Caco-2 (cell line): ENCODE measurements at regions not wholly inside any gene's neighbourhood (a gene's known extent, or its start where the extent isn't known, plus 50 kb on each side); places are given as distances from the start of the nearest gene placed in this dataset.

Experiments used
- BruUV-seq: library from RNA; stranded (reverse); fragments of 400-500 nt; replicated peaks from 2 replicates; lab custom pipeline; 2021; lab: Mats Ljungman, UMichigan
- CTCF ChIA-PET: fragments of 300-600 bp; sonication (Branson Sonifier 250); formaldehyde crosslinking; loops from one replicate; lab custom pipeline; 2022; ENCODE audit warnings: antibody characterized with exemption; lab: Charles Lee
- POLR2A ChIA-PET: fragments of 300-600 bp; sonication (Branson Sonifier 250); formaldehyde crosslinking; loops from one replicate; lab custom pipeline; 2022; ENCODE audit warnings: antibody characterized with exemption; lab: Charles Lee
- DNase-seq, 2 experiments: peaks; one replicate each; pipeline versions ENCODE4 v3.0.0 to v3.0.0-alpha.2; 2020 to 2022
- H3K27me3 ChIP-seq: replicated peaks from 2 replicates; pipeline ENCODE4 v1.6.0; 2011; ENCODE audit warnings: low read length; ENCODE audit not compliant: control insufficient read depth, insufficient read depth
- H3K36me3 ChIP-seq: 2 replicates; pipeline ENCODE4 v1.5.1; 2011; ENCODE audit warnings: low read length; ENCODE audit not compliant: control insufficient read depth, insufficient read depth
- H3K4me1 ChIP-seq: fragments of 250-450 bp; sonication (Bioruptor Pico); 2 replicates; pipeline ENCODE4 v1.5.1; 2020; ENCODE audit warnings: mild to moderate bottlenecking
- H3K4me3 ChIP-seq: 2 replicates; pipeline ENCODE4 v1.5.1; 2011; ENCODE audit warnings: low read depth, mild to moderate bottlenecking, control low read depth, low read length
- H3K9me3 ChIP-seq: fragments of 250-450 bp; sonication (Bioruptor Pico); 2 replicates; pipeline ENCODE4 v1.5.1; 2020; ENCODE audit warnings: mild to moderate bottlenecking, moderate library complexity
- H3K27ac Mint-ChIP-seq: one replicate; pipeline ENCODE4 v1.8.0; 2022; ENCODE audit warnings: mixed read lengths; ENCODE audit not compliant: unreplicated experiment
- H3K27me3 Mint-ChIP-seq: one replicate; pipeline ENCODE4 v1.8.0; 2022; ENCODE audit warnings: mixed read lengths; ENCODE audit not compliant: insufficient read depth, unreplicated experiment
- H3K36me3 Mint-ChIP-seq: one replicate; pipeline ENCODE4 v1.8.0; 2022; ENCODE audit warnings: mild to moderate bottlenecking, mixed read lengths; ENCODE audit not compliant: insufficient read depth, unreplicated experiment
- H3K4me1 Mint-ChIP-seq: one replicate; pipeline ENCODE4 v1.8.0; 2022; ENCODE audit warnings: low read depth, mixed read lengths; ENCODE audit not compliant: unreplicated experiment
- H3K4me3 Mint-ChIP-seq: one replicate; pipeline ENCODE4 v1.8.0; 2022; ENCODE audit warnings: mild to moderate bottlenecking, moderate library complexity, mixed read lengths; ENCODE audit not compliant: unreplicated experiment
- H3K9me3 Mint-ChIP-seq: one replicate; pipeline ENCODE4 v1.8.0; 2022; ENCODE audit warnings: mixed read lengths; ENCODE audit not compliant: unreplicated experiment
- CTCF ChIP-seq, 2 experiments: fragments of 200-600 bp in 1 of 2; IDR thresholded peaks; 1 replicate in 1 of 2; 2 replicates in 1 of 2; pipeline versions ENCODE4 v1.5.1 to v1.8.0; 2011 to 2022; ENCODE audit warnings: antibody characterized with exemption in 1 of 2, control low read depth in 1 of 2, inconsistent platforms in 1 of 2, low read depth in 1 of 2, low read length in 1 of 2, mild to moderate bottlenecking in 1 of 2, moderate library complexity in 1 of 2; ENCODE audit not compliant: insufficient read depth in 1 of 2, severe bottlenecking in 1 of 2, unreplicated experiment in 1 of 2
- intact Hi-C: fragments of 100-400 bp; cut with micrococcal nuclease; formaldehyde crosslinking; loops from one replicate; pipeline ENCODE4 v1.10.0; 2022; ENCODE audit not compliant: unreplicated experiment

- POLR2A ChIA-PET = no interaction called here
- H3K9me3 Mint-ChIP-seq = no peaks in the 10 kb centered on the region
- H3K4me3 Mint-ChIP-seq = no peak overlapping the region
- H3K9me3 ChIP-seq = no peaks in the 10 kb centered on the region
- DNase-seq = no peak
- no peak for TF ChIP-seq CTCF (IDR thresholded peaks at IDR 0.05; ENCODE audit: insufficient read depth in 1 of 2, low read depth in 1 of 2, low read length in 1 of 2, severe bottlenecking in 1 of 2, unreplicated experiment in 1 of 2)
- no peaks in the 10 kb centered on the region for H3K36me3 Mint-ChIP-seq
- no peaks in the 10 kb centered on the region for H3K4me1 ChIP-seq
- intact Hi-C loops = no loop called here
- no peaks in the 10 kb centered on the region for H3K4me1 Mint-ChIP-seq
- H3K27ac Mint-ChIP-seq = no peak overlapping the region
- BruUV-seq = no TSS peak
- no peak overlapping the region for H3K4me3 ChIP-seq
- no peaks in the 10 kb centered on the region for H3K27me3 ChIP-seq
- peaks cover 7% of the 10 kb centered on the region for H3K27me3 Mint-ChIP-seq
- H3K36me3 ChIP-seq = no peaks in the 10 kb centered on the region
- CTCF ChIA-PET = no interaction called here
Observed at GRCh38 chr22:26744892-26745808, 87.8 kb downstream of the MIAT start.

- H3K36me3 ChIP-seq = no peaks in the 10 kb centered on the region
- H3K9me3 Mint-ChIP-seq = no peaks in the 10 kb centered on the region
- no peak for DNase-seq
- no peak overlapping the region for H3K27ac Mint-ChIP-seq
- POLR2A ChIA-PET = no interaction called here
- no TSS peak for BruUV-seq
- H3K27me3 ChIP-seq = no peaks in the 10 kb centered on the region
- H3K4me1 ChIP-seq = no peaks in the 10 kb centered on the region
- no peak for TF ChIP-seq CTCF (IDR thresholded peaks at IDR 0.05; ENCODE audit: insufficient read depth in 1 of 2, low read depth in 1 of 2, low read length in 1 of 2, severe bottlenecking in 1 of 2, unreplicated experiment in 1 of 2)
- H3K27me3 Mint-ChIP-seq = peaks cover 7% of the 10 kb centered on the region
- intact Hi-C loops = no loop called here
- H3K4me3 ChIP-seq = no peak overlapping the region
- H3K4me3 Mint-ChIP-seq = no peak overlapping the region
- CTCF ChIA-PET = no interaction called here
- no peaks in the 10 kb centered on the region for H3K4me1 Mint-ChIP-seq
- H3K9me3 ChIP-seq = no peaks in the 10 kb centered on the region
- H3K36me3 Mint-ChIP-seq = no peaks in the 10 kb centered on the region
Observed at GRCh38 chr22:26746311-26746710, 88.9 kb downstream of the MIAT start.

GRCh38 chr22:26748845-26749244 lies 91.5 kb downstream of the MIAT start:
- Histone ChIP-seq H3K4me3 (no peak overlapping the region), H3K9me3 (no peaks in the 10 kb centered on the region), H3K4me1 (no peaks in the 10 kb centered on the region), H3K27me3 (no peaks in the 10 kb centered on the region), H3K36me3 (no peaks in the 10 kb centered on the region)
- TF ChIP-seq CTCF (IDR thresholded peaks at IDR 0.05; ENCODE audit: insufficient read depth in 1 of 2, low read depth in 1 of 2, low read length in 1 of 2, severe bottlenecking in 1 of 2, unreplicated experiment in 1 of 2) = no peak
- DNase-seq = no peak
- no peaks in the 10 kb centered on the region for H3K9me3 Mint-ChIP-seq
- H3K27me3 Mint-ChIP-seq = peaks cover 7% of the 10 kb centered on the region
- POLR2A ChIA-PET = no interaction called here
- no peak overlapping the region for H3K27ac Mint-ChIP-seq
- intact Hi-C loops = no loop called here
- H3K4me1 Mint-ChIP-seq = no peaks in the 10 kb centered on the region
- H3K36me3 Mint-ChIP-seq = no peaks in the 10 kb centered on the region
- CTCF ChIA-PET = no interaction called here
- BruUV-seq = no TSS peak
- H3K4me3 Mint-ChIP-seq = no peak overlapping the region
